ENCODE measurements at regions not wholly inside any gene's neighbourhood (a gene's known extent, or its start where the extent isn't known, plus 50 kb on each side); places are given as distances from the start of the nearest gene placed in this dataset.

GRCh38 chr2:94960751-94961150 is 64.8 kb upstream of the MAL start:
- TF ChIP-seq POLR2A (IDR thresholded peaks at IDR 0.05; ENCODE audit: low read length) (no peak), GATA1 (IDR thresholded peaks at IDR 0.05; ENCODE audit: low read depth, low read length) (no peak)

Data from erythroblast (primary cell).